Pancreas (tissue), 10 donors: ENCODE measurements at regions not wholly inside any gene's neighbourhood (a gene's known extent, or its start where the extent isn't known, plus 50 kb on each side); places are given as distances from the start of the nearest gene placed in this dataset.
"Not testable (repeated sequence)": the region's sequence is repeated elsewhere in the genome, so short reads cannot be mapped to it uniquely, and the experiment has no call there.

Experiments
- ATAC-seq, 4 donors: fragments of 200-7000 bp; cut with Tn5 transposase; one replicate each; pipeline versions ENCODE4 v1.8.0 to v1.9.1; 2020; ENCODE audit warnings: mild to moderate bottlenecking in 4 of 4, moderate library complexity in 4 of 4
- DNase-seq, 6 donors: peaks; one replicate each; pipeline ENCODE4 v3.0.0-alpha.2; 2020
- FAIRE-seq: peaks from 2 replicates; lab custom pipeline; 2012; peaks lifted over from hg19 to GRCh38; lab: Jason Lieb, UNC
- H3K27ac ChIP-seq, 4 donors: fragments of 200-600 bp; sonication (generic); 1 replicate in 3 of 4; 2 replicates in 1 of 4; pipeline versions ENCODE4 v1.5.0 to v1.8.0; 2020
- H3K27me3 ChIP-seq, 4 donors: fragments of 200-600 bp; one replicate each; pipeline ENCODE4 v1.8.0; 2021
- H3K36me3 ChIP-seq, 3 donors: fragments of 200-600 bp; sonication (generic) in 1 of 3; one replicate each; pipeline versions ENCODE4 v1.5.0 to v1.8.0; 2020 to 2021
- H3K4me1 ChIP-seq, 3 donors: fragments of 200-600 bp; one replicate each; pipeline ENCODE4 v1.8.0; 2021
- H3K4me3 ChIP-seq, 4 donors: fragments of 200-600 bp; sonication (generic) in 2 of 4; one replicate each; pipeline versions ENCODE4 v1.5.0 to v1.8.0; 2020 to 2021
- H3K9me3 ChIP-seq, 4 donors: fragments of 200-600 bp; one replicate each; pipeline ENCODE4 v1.8.0; 2021
- CTCF ChIP-seq, 4 donors: fragments of 200-600 bp; sonication (generic) in 3 of 4; IDR thresholded peaks; one replicate each; pipeline versions ENCODE4 v1.5.0 to v1.8.0; 2021; ENCODE audit warnings: antibody characterized with exemption in 4 of 4
- WGBS, 2 donors: extraction: QIAGEN DNeasy Blood & Tissue Kit; methylation state at CpG; one replicate each; pipeline ENCODE4 v1.1.7; 2013; 5-methylcytosine and 5-hydroxymethylcytosine counted together
- intact Hi-C, 3 donors: fragments of 100-400 bp; cut with DNase I; formaldehyde crosslinking; loops; one replicate each; pipeline versions ENCODE4 v1.11.1 to v1.14.2; 2022
- donor health status: healthy with polysubstance abuse.
- donor health status: DM: no; HTN: no; CAD: no; lungs with moderate emphysema.
- donor health status: DM: no; HTN: no; CAD: no.
- donor health status: control.
- donor health status: control.
- donor health status: Bipolar disorder and iron deficiency.
- donor health status: DM: yes; HTN: yes; CAD: no.
- donor health status: DM: no; HTN: no; CAD: no.
- donor health status: DM: no; HTN: no; CAD: no.
- donor health status: DM: yes; HTN: yes; CAD: no.

GRCh38 chr13:37168151-37168550 is 62.7 kb upstream of the CSNK1A1L start:
- H3K9me3 ChIP-seq, result no peaks in the 10 kb centered on the region
- intact Hi-C loops, result no loop called here
- no peak for DNase-seq
- no peak overlapping the region for H3K4me3 ChIP-seq
- H3K36me3 ChIP-seq, result no peaks in the 10 kb centered on the region
- WGBS, 2 donors, result 68 to 88% methylated on average over 3 of the region's 3 CpGs
- FAIRE-seq, result no peak
- H3K27ac ChIP-seq, result no peak overlapping the region
- no peak for TF ChIP-seq CTCF (IDR thresholded peaks at IDR 0.05)
- no peaks in the 10 kb centered on the region for H3K4me1 ChIP-seq
- H3K27me3 ChIP-seq, result no peaks in the 10 kb centered on the region
- ATAC-seq, result no peak

GRCh38 chr13:37164635-37165034 is 59.2 kb upstream of the CSNK1A1L start:
- WGBS, 2 donors, result 54 to 70% methylated on average over 2 of the region's 2 CpGs
- Histone ChIP-seq H3K27ac (no peak overlapping the region), H3K4me3 (no peak overlapping the region), H3K4me1 (no peaks in the 10 kb centered on the region), H3K27me3 (no peaks in the 10 kb centered on the region), H3K36me3 (no peaks in the 10 kb centered on the region), H3K9me3 (no peaks in the 10 kb centered on the region)
- FAIRE-seq (no peak), DNase-seq (no peak), ATAC-seq (no peak)
- intact Hi-C loops, result no loop called here
- no peak for TF ChIP-seq CTCF (IDR thresholded peaks at IDR 0.05)

- no peaks in the 10 kb centered on the region for H3K4me1 ChIP-seq
- FAIRE-seq (no peak), DNase-seq (no peak), ATAC-seq (no peak)
- H3K9me3 ChIP-seq, result no peaks in the 10 kb centered on the region
- H3K4me3 ChIP-seq, result no peak overlapping the region
- no peaks in the 10 kb centered on the region for H3K36me3 ChIP-seq
- TF ChIP-seq CTCF (IDR thresholded peaks at IDR 0.05), result no peak
- intact Hi-C loops, result no loop called here
- 54 to 76% methylated on average over 3 of the region's 3 CpGs for WGBS, 2 donors
- H3K27me3 ChIP-seq, result no peaks in the 10 kb centered on the region
- no peak overlapping the region for H3K27ac ChIP-seq
Observed at GRCh38 chr13:37163641-37164265, 58.3 kb upstream of the CSNK1A1L start.

GRCh38 chr13:37158481-37158880 is 53.0 kb upstream of the CSNK1A1L start:
- Histone ChIP-seq H3K27me3 (no peaks in the 10 kb centered on the region), H3K27ac (no peak overlapping the region), H3K9me3 (no peaks in the 10 kb centered on the region), H3K4me1 (no peaks in the 10 kb centered on the region), H3K36me3 (no peaks in the 10 kb centered on the region), H3K4me3 (no peak overlapping the region)
- intact Hi-C loops, result no loop called here
- no peak for FAIRE-seq
- WGBS, 2 donors, result 70 to 76% methylated on average over 2 of the region's 2 CpGs
- no peak for TF ChIP-seq CTCF (IDR thresholded peaks at IDR 0.05)
- no peak for DNase-seq
- ATAC-seq, result no peak

GRCh38 chr13:37155613-37156097 is 50.2 kb upstream of the CSNK1A1L start:
- FAIRE-seq, H3K27me3 ChIP-seq, intact Hi-C loops, ATAC-seq, H3K9me3 ChIP-seq, DNase-seq, H3K36me3 ChIP-seq, H3K4me1 ChIP-seq, H3K27ac ChIP-seq, H3K4me3 ChIP-seq: not testable (repeated sequence)
- 78 to 86% methylated on average over 21 to 22 of the region's 22 CpGs for WGBS, 2 donors
